ENCODE measurements at regions not wholly inside any gene's neighbourhood (a gene's known extent, or its start where the extent isn't known, plus 50 kb on each side); places are given as distances from the start of the nearest gene placed in this dataset.
"Not testable (repeated sequence)": the region's sequence is repeated elsewhere in the genome, so short reads cannot be mapped to it uniquely, and the experiment has no call there.

GRCh38 chr1:224061436-224061835, 52.5 kb upstream of the FBXO28 start:
- no peak for DNase-seq (ENCODE audit: low spot score)

GRCh38 chr1:224059897-224060427, 53.9 kb upstream of the FBXO28 start:
- no peak for DNase-seq (ENCODE audit: low spot score)

GRCh38 chr1:224058303-224058702, 55.6 kb upstream of the FBXO28 start:
- DNase-seq (ENCODE audit: low spot score): no peak

- DNase-seq (ENCODE audit: low spot score): no peak
These were observed 56.3 kb upstream of the FBXO28 start for GRCh38 chr1:224057461-224058199.

- no peak for DNase-seq (ENCODE audit: low spot score)
These were observed 59.3 kb upstream of the FBXO28 start for GRCh38 chr1:224054611-224055010.

- DNase-seq (ENCODE audit: low spot score): no peak
These were observed 59.9 kb upstream of the FBXO28 start for GRCh38 chr1:224054012-224054411.

GRCh38 chr1:224053456-224053855, 60.5 kb upstream of the FBXO28 start:
- no peak for DNase-seq (ENCODE audit: low spot score)

GRCh38 chr1:224052772-224053171, 61.1 kb upstream of the FBXO28 start:
- DNase-seq (ENCODE audit: low spot score): no peak

GRCh38 chr1:224051782-224052181, 62.1 kb upstream of the FBXO28 start:
- not testable (repeated sequence) for DNase-seq (ENCODE audit: low spot score)

GRCh38 chr1:224051086-224051406, 62.9 kb upstream of the FBXO28 start:
- no peak for DNase-seq (ENCODE audit: low spot score)

GRCh38 chr1:224047538-224047937, 66.4 kb upstream of the FBXO28 start:
- DNase-seq (ENCODE audit: low spot score): no peak

- DNase-seq (ENCODE audit: low spot score): no peak
These were observed 68.4 kb upstream of the FBXO28 start for GRCh38 chr1:224045556-224045955.

- no peak for DNase-seq (ENCODE audit: low spot score)
These were observed 69.5 kb upstream of the FBXO28 start for GRCh38 chr1:224044420-224044819.

GRCh38 chr1:224042557-224043118, 71.3 kb upstream of the FBXO28 start:
- DNase-seq (ENCODE audit: low spot score): no peak

GRCh38 chr1:224041032-224041431, 72.9 kb upstream of the FBXO28 start:
- DNase-seq (ENCODE audit: low spot score): no peak

- DNase-seq (ENCODE audit: low spot score): not testable (repeated sequence)
These were observed 73.5 kb upstream of the FBXO28 start for GRCh38 chr1:224040423-224040822.

- not testable (repeated sequence) for DNase-seq (ENCODE audit: low spot score)
These were observed 73.9 kb upstream of the FBXO28 start for GRCh38 chr1:224040006-224040405.

- not testable (repeated sequence) for DNase-seq (ENCODE audit: low spot score)
These were observed 75.1 kb upstream of the FBXO28 start for GRCh38 chr1:224038832-224039231.

- DNase-seq (ENCODE audit: low spot score): not testable (repeated sequence)
These were observed 76.5 kb upstream of the FBXO28 start for GRCh38 chr1:224037362-224037761.

GRCh38 chr1:224032608-224033276, 81.2 kb upstream of the FBXO28 start:
- not testable (repeated sequence) for DNase-seq (ENCODE audit: low spot score)

GRCh38 chr1:224031986-224032385, 81.9 kb upstream of the FBXO28 start:
- DNase-seq (ENCODE audit: low spot score): not testable (repeated sequence)

GRCh38 chr1:224030257-224030656, 83.7 kb upstream of the FBXO28 start:
- DNase-seq (ENCODE audit: low spot score): not testable (repeated sequence)

Measured in CD4-positive, alpha-beta T cell treated with Interleukin-6 at 100 ng/mL for 8 hours (primary cell).